HL-60 (cell line): ENCODE measurements at regions not wholly inside any gene's neighbourhood (a gene's known extent, or its start where the extent isn't known, plus 50 kb on each side); places are given as distances from the start of the nearest gene placed in this dataset.

Experiments
- CTCF ChIP-seq: IDR thresholded peaks from one replicate; pipeline ENCODE4 v1.5.1; 2011; ENCODE audit warnings: low read length, control low read depth, inconsistent platforms; ENCODE audit not compliant: insufficient read depth
- GABPA ChIP-seq: IDR thresholded peaks from 2 replicates; pipeline ENCODE4 v1.6.1; 2012; ENCODE audit warnings: low read depth
- POLR2AphosphoS5 ChIP-seq: IDR thresholded peaks from 2 replicates; pipeline ENCODE4 v1.6.1; 2012; ENCODE audit warnings: low read depth
- REST ChIP-seq: IDR thresholded peaks from 2 replicates; pipeline ENCODE4 v1.6.1; 2012; ENCODE audit warnings: low read depth; ENCODE audit not compliant: insufficient replicate concordance
- SPI1 ChIP-seq: IDR thresholded peaks from 2 replicates; pipeline ENCODE4 v1.6.1; 2012; ENCODE audit warnings: low read depth, mild to moderate bottlenecking, borderline replicate concordance

GRCh38 chr9:90331826-90332575 lies 310.6 kb downstream of the DIRAS2 start:
- no peak for TF ChIP-seq CTCF
- TF ChIP-seq REST = no peak
- TF ChIP-seq POLR2AphosphoS5 = no peak
- no peak for TF ChIP-seq GABPA
- no peak for TF ChIP-seq SPI1
